IPS DF 6.9 (cell line): ENCODE measurements at regions not wholly inside any gene's neighbourhood (a gene's known extent, or its start where the extent isn't known, plus 50 kb on each side); places are given as distances from the start of the nearest gene placed in this dataset.
"Not testable (repeated sequence)": the region's sequence is repeated elsewhere in the genome, so short reads cannot be mapped to it uniquely, and the experiment has no call there.

Experiments
- DNase-seq: peaks from one replicate; pipeline ENCODE4 v3.0.0-alpha.2; 2013; ENCODE audit warnings: low read depth, low spot score
- H3K27ac ChIP-seq: one replicate; pipeline ENCODE4 v1.5.1; 2013; ENCODE audit warnings: low read length, control low read depth
- H3K27me3 ChIP-seq: 2 replicates; pipeline ENCODE4 v1.6.1; 2013; ENCODE audit warnings: mild to moderate bottlenecking, low read length; ENCODE audit not compliant: control insufficient read depth, insufficient read depth
- H3K36me3 ChIP-seq: 2 replicates; pipeline ENCODE4 v1.6.1; 2013; ENCODE audit warnings: low read length; ENCODE audit not compliant: control insufficient read depth, insufficient read depth
- H3K4me1 ChIP-seq: 2 replicates; pipeline ENCODE4 v1.6.1; 2013; ENCODE audit warnings: low read length; ENCODE audit not compliant: control insufficient read depth, insufficient read depth
- H3K4me3 ChIP-seq: 2 replicates; pipeline ENCODE4 v1.5.1; 2013; ENCODE audit warnings: mild to moderate bottlenecking, low read length
- H3K9me3 ChIP-seq: 2 replicates; pipeline ENCODE4 v1.6.1; 2013; ENCODE audit warnings: low read length, inconsistent platforms; ENCODE audit not compliant: control insufficient read depth, insufficient read depth
- WGBS: extraction: QIAGEN DNeasy Blood & Tissue Kit; methylation state at CpG from one replicate; pipeline ENCODE4 v1.1.7; 2013; ENCODE audit warnings: mixed read lengths, missing lambda C conversion rate; ENCODE audit not compliant: insufficient read length, insufficient coverage; 5-methylcytosine and 5-hydroxymethylcytosine counted together

- no peaks in the 10 kb centered on the region for H3K27me3 ChIP-seq
- no peaks in the 10 kb centered on the region for H3K4me1 ChIP-seq
- H3K36me3 ChIP-seq, result no peaks in the 10 kb centered on the region
- H3K27ac ChIP-seq, result no peak overlapping the region
- no peak for DNase-seq
- H3K4me3 ChIP-seq, result no peak overlapping the region
- no peaks in the 10 kb centered on the region for H3K9me3 ChIP-seq
Observed at GRCh38 chr2:163982938-163983337, 247.1 kb upstream of the FIGN start.

- no CpG with 5 or more reads among the region's 1 CpG for WGBS
- Histone ChIP-seq H3K9me3 (no peaks in the 10 kb centered on the region), H3K4me3 (no peak overlapping the region), H3K36me3 (no peaks in the 10 kb centered on the region), H3K4me1 (no peaks in the 10 kb centered on the region), H3K27ac (no peak overlapping the region), H3K27me3 (no peaks in the 10 kb centered on the region)
- no peak for DNase-seq
Observed at GRCh38 chr2:163974766-163975165, 239.0 kb upstream of the FIGN start.

GRCh38 chr2:163970058-163970813, 234.4 kb upstream of the FIGN start:
- Histone ChIP-seq H3K4me3 (no peak overlapping the region), H3K36me3 (no peaks in the 10 kb centered on the region), H3K4me1 (no peaks in the 10 kb centered on the region), H3K9me3 (no peaks in the 10 kb centered on the region), H3K27ac (no peak overlapping the region), H3K27me3 (no peaks in the 10 kb centered on the region)
- no peak for DNase-seq
- WGBS, result no CpG with 5 or more reads among the region's 4 CpGs

- H3K27ac ChIP-seq, H3K4me3 ChIP-seq, H3K36me3 ChIP-seq, H3K4me1 ChIP-seq, DNase-seq, H3K9me3 ChIP-seq, H3K27me3 ChIP-seq: not testable (repeated sequence)
- WGBS, result no CpG with 5 or more reads among the region's 6 CpGs
Observed at GRCh38 chr2:163964278-163964677, 228.5 kb upstream of the FIGN start.

- WGBS, result no CpG with 5 or more reads among the region's 5 CpGs
- Histone ChIP-seq H3K4me1 (no peaks in the 10 kb centered on the region), H3K4me3 (no peak overlapping the region), H3K9me3 (no peaks in the 10 kb centered on the region; the same call in 1 of the 2 replicates), H3K27me3 (no peaks in the 10 kb centered on the region), H3K36me3 (no peaks in the 10 kb centered on the region), H3K27ac (no peak overlapping the region)
- DNase-seq, result no peak
Observed at GRCh38 chr2:163953390-163953907, 217.6 kb upstream of the FIGN start.

- no peaks in the 10 kb centered on the region for H3K4me1 ChIP-seq
- no peaks in the 10 kb centered on the region for H3K36me3 ChIP-seq
- H3K4me3 ChIP-seq, result no peak overlapping the region
- H3K9me3 ChIP-seq, result no peaks in the 10 kb centered on the region; the same call in 1 of the 2 replicates
- no peaks in the 10 kb centered on the region for H3K27me3 ChIP-seq
- no peak for DNase-seq
- no peak overlapping the region for H3K27ac ChIP-seq
Observed at GRCh38 chr2:163951312-163951711, 215.5 kb upstream of the FIGN start.

- no peak overlapping the region for H3K27ac ChIP-seq
- DNase-seq, result no peak
- no peaks in the 10 kb centered on the region for H3K36me3 ChIP-seq
- H3K27me3 ChIP-seq, result no peaks in the 10 kb centered on the region
- no peaks in the 10 kb centered on the region for H3K4me1 ChIP-seq
- H3K9me3 ChIP-seq, result no peaks in the 10 kb centered on the region; the same call in 1 of the 2 replicates
- H3K4me3 ChIP-seq, result no peak overlapping the region
Observed at GRCh38 chr2:163949693-163950092, 213.9 kb upstream of the FIGN start.

- Histone ChIP-seq H3K27ac (no peak overlapping the region), H3K27me3 (no peaks in the 10 kb centered on the region), H3K4me3 (no peak overlapping the region), H3K36me3 (no peaks in the 10 kb centered on the region), H3K9me3 (no peaks in the 10 kb centered on the region), H3K4me1 (no peaks in the 10 kb centered on the region)
- DNase-seq, result no peak
- WGBS, result no CpG with 5 or more reads among the region's 4 CpGs
Observed at GRCh38 chr2:163944347-163944737, 208.5 kb upstream of the FIGN start.

GRCh38 chr2:163943403-163944346, 207.9 kb upstream of the FIGN start:
- H3K4me3 ChIP-seq, result no peak overlapping the region
- no peaks in the 10 kb centered on the region for H3K4me1 ChIP-seq
- no peak for DNase-seq
- WGBS, result no CpG with 5 or more reads among the region's 9 CpGs
- H3K27me3 ChIP-seq, result no peaks in the 10 kb centered on the region
- H3K36me3 ChIP-seq, result no peaks in the 10 kb centered on the region
- H3K27ac ChIP-seq, result no peak overlapping the region
- H3K9me3 ChIP-seq, result no peaks in the 10 kb centered on the region

GRCh38 chr2:163934131-163934530, 198.3 kb upstream of the FIGN start:
- DNase-seq, result no peak
- no peaks in the 10 kb centered on the region for H3K9me3 ChIP-seq
- no peaks in the 10 kb centered on the region for H3K4me1 ChIP-seq
- no peaks in the 10 kb centered on the region for H3K36me3 ChIP-seq
- H3K27me3 ChIP-seq, result no peaks in the 10 kb centered on the region
- H3K27ac ChIP-seq, result no peak overlapping the region
- no peak overlapping the region for H3K4me3 ChIP-seq
